Psoas muscle (tissue), 7 donors: ENCODE measurements at regions not wholly inside any gene's neighbourhood (a gene's known extent, or its start where the extent isn't known, plus 50 kb on each side); places are given as distances from the start of the nearest gene placed in this dataset.

ENCODE experiments used
- ATAC-seq, 4 donors: fragments of 200-7000 bp; cut with Tn5 transposase; one replicate each; pipeline ENCODE4 v1.9.1; 2020; ENCODE audit warnings: moderate library complexity in 3 of 4, mild to moderate bottlenecking in 2 of 4
- DNase-seq, 2 donors: peaks; one replicate each; pipeline ENCODE4 v3.0.0-alpha.2; 2020
- H3K27ac ChIP-seq: fragments of 200-600 bp; one replicate; pipeline ENCODE4 v1.8.0; 2022
- H3K27me3 ChIP-seq, 3 donors: fragments of 200-600 bp in 1 of 3; one replicate each; pipeline versions ENCODE4 v1.6.1 to v1.8.0; 2013 to 2022; ENCODE audit warnings: low read length in 2 of 3, mild to moderate bottlenecking in 2 of 3, moderate library complexity in 1 of 3; ENCODE audit not compliant: insufficient read depth in 3 of 3
- H3K36me3 ChIP-seq, 2 donors: fragments of 200-600 bp in 1 of 2; one replicate each; pipeline versions ENCODE4 v1.6.1 to v1.8.0; 2013 to 2022; ENCODE audit warnings: low read depth in 1 of 2, mild to moderate bottlenecking in 1 of 2, moderate library complexity in 1 of 2; ENCODE audit not compliant: insufficient read depth in 1 of 2
- H3K4me1 ChIP-seq: fragments of 200-600 bp; one replicate; pipeline ENCODE4 v1.8.0; 2022
- H3K4me3 ChIP-seq: fragments of 200-600 bp; one replicate; pipeline ENCODE4 v1.8.0; 2022; ENCODE audit warnings: mild to moderate bottlenecking
- H3K9me3 ChIP-seq: fragments of 200-600 bp; one replicate; pipeline ENCODE4 v1.8.0; 2022
- WGBS, 3 donors: extraction: QIAGEN DNeasy Blood & Tissue Kit; methylation state at CpG; one replicate each; pipeline versions ENCODE4 v1.1.6 to v1.1.7; 2013; 5-methylcytosine and 5-hydroxymethylcytosine counted together
- intact Hi-C, 2 donors: fragments of 100-400 bp; cut with DNase I; formaldehyde crosslinking; loops; one replicate each; pipeline versions ENCODE4 v1.11.0 to v1.14.2; 2022
- TF ChIP-seq, protein P1 (sequence below): fragments of 200-600 bp; IDR thresholded peaks from one replicate; pipeline ENCODE4 v1.8.0; 2022; ENCODE audit warnings: antibody characterized with exemption
- donor health status: healthy with polysubstance abuse.
- donor health status: DM: no; HTN: no; CAD: no; lungs with moderate emphysema.
- donor health status: Bipolar disorder and iron deficiency.
- donor health status: healthy.
- donor health status: DM: yes; HTN: yes; CAD: no.
- donor health status: DM: no; HTN: no; CAD: no.
- donor health status: DM: yes; HTN: yes; CAD: no.

DNA sequence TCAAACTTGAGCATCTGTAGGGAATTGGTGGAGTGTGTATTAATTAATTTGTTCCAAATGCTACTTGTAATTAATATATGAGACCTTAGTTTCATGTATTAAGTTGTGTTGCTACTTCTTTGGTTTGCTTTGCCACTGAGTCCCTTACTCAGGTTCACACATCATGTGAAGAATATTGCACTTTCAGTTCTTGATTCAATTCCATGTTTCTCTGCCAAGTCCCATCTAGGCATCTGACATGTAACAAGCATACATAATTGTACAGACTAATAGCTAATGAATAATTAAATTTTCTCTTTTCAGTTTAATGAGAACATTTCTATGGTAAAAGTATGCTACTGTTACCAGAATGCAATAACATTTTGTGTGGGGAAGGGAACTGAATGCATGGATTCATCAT, 640.0 kb downstream of the TMTC2 start:
- ATAC-seq = no peak
- TF ChIP-seq, protein P1, sequence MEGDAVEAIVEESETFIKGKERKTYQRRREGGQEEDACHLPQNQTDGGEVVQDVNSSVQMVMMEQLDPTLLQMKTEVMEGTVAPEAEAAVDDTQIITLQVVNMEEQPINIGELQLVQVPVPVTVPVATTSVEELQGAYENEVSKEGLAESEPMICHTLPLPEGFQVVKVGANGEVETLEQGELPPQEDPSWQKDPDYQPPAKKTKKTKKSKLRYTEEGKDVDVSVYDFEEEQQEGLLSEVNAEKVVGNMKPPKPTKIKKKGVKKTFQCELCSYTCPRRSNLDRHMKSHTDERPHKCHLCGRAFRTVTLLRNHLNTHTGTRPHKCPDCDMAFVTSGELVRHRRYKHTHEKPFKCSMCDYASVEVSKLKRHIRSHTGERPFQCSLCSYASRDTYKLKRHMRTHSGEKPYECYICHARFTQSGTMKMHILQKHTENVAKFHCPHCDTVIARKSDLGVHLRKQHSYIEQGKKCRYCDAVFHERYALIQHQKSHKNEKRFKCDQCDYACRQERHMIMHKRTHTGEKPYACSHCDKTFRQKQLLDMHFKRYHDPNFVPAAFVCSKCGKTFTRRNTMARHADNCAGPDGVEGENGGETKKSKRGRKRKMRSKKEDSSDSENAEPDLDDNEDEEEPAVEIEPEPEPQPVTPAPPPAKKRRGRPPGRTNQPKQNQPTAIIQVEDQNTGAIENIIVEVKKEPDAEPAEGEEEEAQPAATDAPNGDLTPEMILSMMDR = no peak
- H3K4me1 ChIP-seq = no peaks in the 10 kb centered on the region
- no peaks in the 10 kb centered on the region for H3K36me3 ChIP-seq
- intact Hi-C loops = no loop called here
- H3K27ac ChIP-seq = no peak overlapping the region
- no peak overlapping the region for H3K4me3 ChIP-seq
- H3K9me3 ChIP-seq = no peaks in the 10 kb centered on the region
- H3K27me3 ChIP-seq = no peaks in the 10 kb centered on the region
- no peak for DNase-seq

DNA sequence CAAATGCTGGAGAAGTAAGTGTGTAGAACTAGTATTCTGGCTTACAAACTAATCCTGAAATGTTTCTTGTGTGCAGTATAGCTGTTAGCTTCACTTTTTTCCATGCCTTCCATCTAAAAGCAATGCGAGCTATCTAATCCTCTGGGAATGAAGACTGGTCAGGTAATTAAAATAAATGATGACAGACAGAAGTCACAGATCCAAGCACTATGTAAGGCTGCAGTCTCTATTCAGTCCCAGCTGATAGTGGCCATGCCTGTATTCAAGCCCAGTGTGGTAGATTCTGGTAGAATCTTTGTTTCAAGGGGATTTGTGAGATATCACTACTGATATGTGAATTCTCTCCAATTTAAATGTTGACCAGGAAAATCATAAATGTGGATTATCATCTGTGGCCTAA, 637.2 kb downstream of the TMTC2 start:
- intact Hi-C loops = no loop called here
- WGBS, 3 donors = 0 to 21% (median 0%) methylated on average over 1 of the region's 1 CpG

DNA sequence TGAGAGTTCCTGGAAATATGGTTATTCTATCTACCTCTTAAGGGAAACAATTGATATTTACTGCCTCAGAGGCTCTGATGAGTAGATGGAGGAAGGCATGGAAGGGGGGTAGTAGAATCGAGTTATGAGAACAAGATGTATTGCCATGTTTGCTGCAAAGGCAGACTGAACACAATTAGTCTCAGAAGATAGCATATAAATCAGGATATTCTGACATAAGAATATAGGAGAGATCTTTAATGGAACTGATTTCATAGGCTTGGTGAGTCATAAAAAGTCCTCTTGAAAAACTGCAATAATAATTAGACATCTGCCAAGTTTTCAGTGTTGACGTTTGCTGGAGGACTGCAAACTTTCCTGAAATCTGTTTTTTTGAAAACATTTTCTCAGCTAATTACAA, 636.1 kb downstream of the TMTC2 start:
- TF ChIP-seq, protein P1 = no peak
- DNase-seq = no peak
- Histone ChIP-seq H3K27ac (no peak overlapping the region), H3K9me3 (no peaks in the 10 kb centered on the region), H3K4me3 (no peak overlapping the region), H3K27me3 (no peaks in the 10 kb centered on the region), H3K36me3 (no peaks in the 10 kb centered on the region), H3K4me1 (no peaks in the 10 kb centered on the region)
- 17 to 20% (median 20%) methylated on average over 2 of the region's 2 CpGs for WGBS, 3 donors
- intact Hi-C loops = no loop called here
- no peak for ATAC-seq

More for the DNA sequence above, 637.2 kb downstream of the TMTC2 start:
- Histone ChIP-seq H3K36me3 (no peaks in the 10 kb centered on the region), H3K4me1 (no peaks in the 10 kb centered on the region), H3K27me3 (no peaks in the 10 kb centered on the region), H3K4me3 (no peak overlapping the region), H3K9me3 (no peaks in the 10 kb centered on the region), H3K27ac (no peak overlapping the region)
- TF ChIP-seq, protein P1 = no peak
- no peak for DNase-seq
- no peak for ATAC-seq

DNA sequence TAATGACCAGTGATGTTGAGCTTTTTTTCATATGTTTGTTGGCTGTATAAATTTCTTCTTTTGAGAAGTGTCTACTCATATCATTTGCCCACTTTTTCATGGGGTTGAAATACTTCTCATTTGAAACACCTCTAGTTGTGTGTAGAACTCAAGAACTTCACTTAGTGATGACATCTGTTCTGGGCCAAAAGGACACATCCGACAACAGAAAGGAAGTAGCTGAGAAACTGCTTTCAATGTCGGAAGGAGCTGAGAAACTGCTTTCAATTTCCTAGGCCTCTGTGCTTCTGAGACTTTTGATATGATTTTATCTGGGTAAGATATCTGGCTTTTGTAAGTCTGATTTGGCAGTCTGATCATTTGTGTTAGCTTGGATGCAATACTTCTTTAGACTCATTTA, 635.3 kb downstream of the TMTC2 start:
- H3K27ac ChIP-seq = no peak overlapping the region
- TF ChIP-seq, protein P1 = no peak
- H3K36me3 ChIP-seq = no peaks in the 10 kb centered on the region
- ATAC-seq (no peak), DNase-seq (no peak)
- no peaks in the 10 kb centered on the region for H3K4me1 ChIP-seq
- H3K27me3 ChIP-seq = no peaks in the 10 kb centered on the region
- 77 to 82% (median 80%) methylated on average over 2 of the region's 2 CpGs for WGBS, 3 donors
- intact Hi-C loops = no loop called here
- no peak overlapping the region for H3K4me3 ChIP-seq
- no peaks in the 10 kb centered on the region for H3K9me3 ChIP-seq

DNA sequence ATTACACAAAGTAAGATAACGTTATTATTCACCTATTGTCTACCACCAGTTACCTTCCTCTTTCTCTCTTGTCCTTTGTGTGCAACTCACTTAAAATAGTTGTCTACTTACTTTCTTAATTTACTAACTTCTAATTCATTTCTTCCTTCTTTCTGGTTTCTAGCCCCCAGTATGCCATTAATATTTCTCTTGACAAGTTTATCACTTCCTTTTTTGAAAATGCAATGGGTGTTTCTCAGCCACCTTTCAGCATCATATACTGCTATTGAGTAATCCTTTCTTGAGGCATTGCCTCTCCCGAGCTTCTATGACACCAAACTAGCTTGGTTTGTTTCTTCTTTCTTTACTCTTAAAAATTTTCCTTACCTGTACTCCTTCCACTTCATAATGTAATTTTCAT, 633.6 kb downstream of the TMTC2 start:
- ATAC-seq = no peak
- DNase-seq = no peak
- H3K36me3 ChIP-seq = no peaks in the 10 kb centered on the region
- TF ChIP-seq, protein P1 = no peak
- H3K9me3 ChIP-seq = no peaks in the 10 kb centered on the region
- WGBS, 3 donors = 76 to 86% (median 81%) methylated on average over 2 of the region's 2 CpGs
- no peaks in the 10 kb centered on the region for H3K27me3 ChIP-seq
- no peaks in the 10 kb centered on the region for H3K4me1 ChIP-seq
- no peak overlapping the region for H3K27ac ChIP-seq
- intact Hi-C loops = no loop called here
- no peak overlapping the region for H3K4me3 ChIP-seq
